OCI-LY7 (cell line): ENCODE measurements at regions not wholly inside any gene's neighbourhood (a gene's known extent, or its start where the extent isn't known, plus 50 kb on each side); places are given as distances from the start of the nearest gene placed in this dataset.

Experiments
- CTCF ChIP-seq: fragments of 200-600 bp; sonication (generic); conservative IDR thresholded peaks from 2 replicates; pipeline ENCODE4 v1.5.1; 2014; ENCODE audit warnings: mild to moderate bottlenecking, antibody characterized with exemption, low read length, moderate library complexity, mixed read lengths
- EZH2phosphoT487 ChIP-seq: fragments of 200-600 bp; sonication (generic); IDR thresholded peaks from 2 replicates; pipeline ENCODE4 v1.6.1; 2018; ENCODE audit warnings: low read depth, borderline replicate concordance, mild to moderate bottlenecking, mixed run types, antibody characterized with exemption, low read length, moderate library complexity, mixed read lengths

DNA sequence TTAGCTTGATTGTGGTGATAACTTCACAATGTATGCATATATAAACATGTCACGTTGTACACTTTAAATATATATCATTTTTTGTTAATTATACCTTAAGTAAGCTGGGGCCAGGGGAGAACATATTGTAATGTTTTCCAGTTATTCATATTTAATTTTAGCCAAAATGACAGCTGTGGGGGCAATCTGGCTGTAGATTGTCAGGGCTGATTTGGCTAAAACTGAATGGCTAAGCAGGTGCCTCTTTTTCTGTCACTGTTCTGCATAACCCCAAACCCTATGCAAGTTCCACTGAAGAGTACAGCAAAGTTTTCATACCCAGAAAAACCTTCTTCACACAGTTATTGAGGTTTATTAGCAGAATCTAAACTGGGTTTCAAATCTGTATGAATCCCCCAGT, 318.2 kb downstream of the PTPRC start:
- TF ChIP-seq CTCF (no peak), EZH2phosphoT487 (no peak)
